Loucy (cell line): ENCODE measurements at regions not wholly inside any gene's neighbourhood (a gene's known extent, or its start where the extent isn't known, plus 50 kb on each side); places are given as distances from the start of the nearest gene placed in this dataset.

Experiments used
- EZH2phosphoT487 ChIP-seq: fragments of 200-600 bp; IDR thresholded peaks from 2 replicates; pipeline ENCODE4 v1.6.1; 2018; ENCODE audit warnings: antibody characterized with exemption, mild to moderate bottlenecking, moderate library complexity, borderline replicate concordance
- TF ChIP-seq, protein P1 (sequence below): fragments of 200-600 bp; sonication (generic); conservative IDR thresholded peaks from 2 replicates; pipeline ENCODE4 v1.5.1; 2014; ENCODE audit warnings: mild to moderate bottlenecking, antibody characterized with exemption, low read length

DNA sequence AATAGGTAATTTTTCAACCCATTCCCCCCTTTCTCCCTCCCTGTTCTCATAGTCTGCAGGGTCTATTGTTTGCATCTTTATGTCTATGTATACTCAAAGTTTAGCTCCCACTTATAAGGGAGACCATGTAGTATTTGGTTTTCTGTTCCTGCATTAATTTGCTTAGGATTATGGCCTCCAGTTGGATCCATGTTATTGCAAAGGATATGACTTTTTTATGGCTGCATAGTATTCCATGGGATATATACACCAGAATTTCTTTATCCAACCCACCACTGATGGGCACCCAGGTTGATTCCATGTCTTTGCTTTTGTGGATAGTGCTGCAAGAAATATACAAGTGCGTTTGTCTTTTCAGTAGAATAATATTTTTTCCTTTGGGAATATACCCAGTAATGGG lies 761.6 kb upstream of the GRAMD2B start:
- TF ChIP-seq, protein P1, sequence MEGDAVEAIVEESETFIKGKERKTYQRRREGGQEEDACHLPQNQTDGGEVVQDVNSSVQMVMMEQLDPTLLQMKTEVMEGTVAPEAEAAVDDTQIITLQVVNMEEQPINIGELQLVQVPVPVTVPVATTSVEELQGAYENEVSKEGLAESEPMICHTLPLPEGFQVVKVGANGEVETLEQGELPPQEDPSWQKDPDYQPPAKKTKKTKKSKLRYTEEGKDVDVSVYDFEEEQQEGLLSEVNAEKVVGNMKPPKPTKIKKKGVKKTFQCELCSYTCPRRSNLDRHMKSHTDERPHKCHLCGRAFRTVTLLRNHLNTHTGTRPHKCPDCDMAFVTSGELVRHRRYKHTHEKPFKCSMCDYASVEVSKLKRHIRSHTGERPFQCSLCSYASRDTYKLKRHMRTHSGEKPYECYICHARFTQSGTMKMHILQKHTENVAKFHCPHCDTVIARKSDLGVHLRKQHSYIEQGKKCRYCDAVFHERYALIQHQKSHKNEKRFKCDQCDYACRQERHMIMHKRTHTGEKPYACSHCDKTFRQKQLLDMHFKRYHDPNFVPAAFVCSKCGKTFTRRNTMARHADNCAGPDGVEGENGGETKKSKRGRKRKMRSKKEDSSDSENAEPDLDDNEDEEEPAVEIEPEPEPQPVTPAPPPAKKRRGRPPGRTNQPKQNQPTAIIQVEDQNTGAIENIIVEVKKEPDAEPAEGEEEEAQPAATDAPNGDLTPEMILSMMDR: no peak
- no peak for TF ChIP-seq EZH2phosphoT487
